Endothelial cell of umbilical vein (primary cell): ENCODE measurements at regions not wholly inside any gene's neighbourhood (a gene's known extent, or its start where the extent isn't known, plus 50 kb on each side); places are given as distances from the start of the nearest gene placed in this dataset.

ENCODE experiments used
- BruUV-seq: library from RNA; stranded (reverse); fragments of 400-500 nt; replicated peaks from 2 replicates; lab custom pipeline; 2021; lab: Mats Ljungman, UMichigan
- CTCF ChIA-PET: fragments of 300-600, 350-600 bp; sonication (Branson Sonifier 250); formaldehyde crosslinking; loops from one replicate; lab custom pipeline; 2021; ENCODE audit warnings: antibody characterized with exemption, inconsistent platforms; lab: Charles Lee
- POLR2A ChIA-PET: fragments of 300-600, 350-600 bp; sonication (Branson Sonifier 250); formaldehyde crosslinking; loops from one replicate; lab custom pipeline; 2021; ENCODE audit warnings: antibody characterized with exemption, inconsistent platforms; lab: Charles Lee
- DNase-seq: peaks from one replicate; pipeline ENCODE4 v3.0.0-alpha.2; 2011; ENCODE audit warnings: low read depth, low spot score
- FAIRE-seq: peaks from 2 replicates; lab custom pipeline; 2011; peaks lifted over from hg19 to GRCh38; lab: Jason Lieb, UNC
- H2AFZ ChIP-seq: 2 replicates; pipeline ENCODE4 v1.6.0; 2012; ENCODE audit warnings: low read depth, low read length, control low read depth, inconsistent platforms
- H3K27ac ChIP-seq: 2 replicates; pipeline ENCODE4 v1.5.1; 2011; ENCODE audit warnings: low read depth, mild to moderate bottlenecking, control low read depth, low read length, moderate library complexity; ENCODE audit not compliant: insufficient read depth
- H3K27me3 ChIP-seq, 2 experiments: 2 replicates each; pipeline versions ENCODE4 v1.6.0 to v1.6.1; 2011; ENCODE audit warnings: low read length in 2 of 2, mixed read lengths in 1 of 2; ENCODE audit not compliant: control insufficient read depth in 2 of 2, insufficient read depth in 2 of 2
- H3K36me3 ChIP-seq, 2 experiments: 2 replicates in 1 of 2; 3 replicates in 1 of 2; pipeline ENCODE4 v1.5.1; 2011; ENCODE audit warnings: low read length in 2 of 2, mild to moderate bottlenecking in 1 of 2, moderate library complexity in 1 of 2; ENCODE audit not compliant: control insufficient read depth in 2 of 2, insufficient read depth in 2 of 2; ENCODE audit errors: extremely low read depth in 1 of 2
- H3K4me1 ChIP-seq: 3 replicates; pipeline ENCODE4 v1.5.1; 2011; ENCODE audit warnings: mild to moderate bottlenecking, low read length; ENCODE audit not compliant: control insufficient read depth, insufficient read depth; ENCODE audit errors: extremely low read depth
- H3K4me2 ChIP-seq: 2 replicates; pipeline ENCODE4 v1.6.1; 2011; ENCODE audit warnings: low read length, control low read depth, mixed read lengths; ENCODE audit not compliant: insufficient read depth
- H3K4me3 ChIP-seq, 3 experiments: fragments of 200-600 bp in 1 of 3; sonication (generic), shearing (Covaris generic) in 1 of 3; replicated peaks in 1 of 3; 2 replicates each; pipeline ENCODE4 v1.5.1; 2011 to 2016; ENCODE audit warnings: control low read depth in 3 of 3, low read length in 3 of 3, mild to moderate bottlenecking in 2 of 3, inconsistent platforms in 1 of 3, low read depth in 1 of 3, moderate library complexity in 1 of 3; ENCODE audit not compliant: insufficient read depth in 1 of 3
- H3K79me2 ChIP-seq: 2 replicates; pipeline ENCODE4 v1.6.0; 2012; ENCODE audit warnings: low read length, inconsistent platforms; ENCODE audit not compliant: control insufficient read depth, insufficient read depth
- H3K9ac ChIP-seq: replicated peaks from 2 replicates; pipeline ENCODE3; 2011; ENCODE audit warnings: low read length, control low read depth; ENCODE audit not compliant: insufficient read depth; ENCODE audit errors: extremely low read depth
- H3K9me1 ChIP-seq: replicated peaks from 3 replicates; pipeline ENCODE4 v1.6.0; 2011; ENCODE audit warnings: mild to moderate bottlenecking, low read length; ENCODE audit not compliant: control insufficient read depth, insufficient read depth; ENCODE audit errors: extremely low read depth
- H3K9me3 ChIP-seq: replicated peaks from 2 replicates; pipeline ENCODE4 v1.5.1; 2012; ENCODE audit warnings: low read length, inconsistent platforms; ENCODE audit not compliant: control insufficient read depth, insufficient read depth
- H4K20me1 ChIP-seq: replicated peaks from 2 replicates; pipeline ENCODE3; 2011; ENCODE audit warnings: mild to moderate bottlenecking, low read length; ENCODE audit not compliant: control insufficient read depth, insufficient read depth; ENCODE audit errors: extremely low read depth
- CTCF ChIP-seq, 2 donors: IDR thresholded peaks; 1 replicate in 1 of 2; 2 replicates in 1 of 2; pipeline ENCODE4 v1.5.1; 2011; ENCODE audit warnings: low read length in 2 of 2, mild to moderate bottlenecking in 2 of 2, moderate library complexity in 2 of 2, control low read depth in 1 of 2, inconsistent platforms in 1 of 2, low read depth in 1 of 2; ENCODE audit not compliant: insufficient read depth in 1 of 2; ENCODE audit errors: extremely low read depth in 1 of 2
- EZH2 ChIP-seq: IDR thresholded peaks from 2 replicates; pipeline ENCODE4 v1.6.1; 2012; ENCODE audit warnings: borderline replicate concordance, low read depth, mild to moderate bottlenecking, moderate library complexity, low read length, inconsistent platforms; ENCODE audit not compliant: severe bottlenecking
- FOS ChIP-seq: IDR thresholded peaks from 2 replicates; pipeline ENCODE4 v1.6.1; 2011; ENCODE audit warnings: mild to moderate bottlenecking, low read length, moderate library complexity, borderline replicate concordance; ENCODE audit not compliant: insufficient read depth
- GATA2 ChIP-seq: IDR thresholded peaks from 2 replicates; pipeline ENCODE4 v1.7.0; 2011; ENCODE audit warnings: low read depth, mild to moderate bottlenecking, moderate library complexity, mixed read lengths, low read length; ENCODE audit not compliant: insufficient read length, insufficient read depth
- JUN ChIP-seq: IDR thresholded peaks from 2 replicates; pipeline ENCODE4 v1.6.1; 2011; ENCODE audit warnings: borderline replicate concordance, low read depth; ENCODE audit not compliant: insufficient read length, insufficient read depth
- MAX ChIP-seq: IDR thresholded peaks from 2 replicates; pipeline ENCODE4 v1.6.1; 2011; ENCODE audit not compliant: insufficient read depth, insufficient read length
- MYC ChIP-seq: IDR thresholded peaks from one replicate; pipeline ENCODE4 v1.6.1; 2011; ENCODE audit warnings: mild to moderate bottlenecking, low read depth, low read length
- POLR2A ChIP-seq: IDR thresholded peaks from 2 replicates; pipeline ENCODE4 v1.6.1; 2012; ENCODE audit warnings: low read depth, mild to moderate bottlenecking, control low read depth, low read length
- POLR2AphosphoS5 ChIP-seq: IDR thresholded peaks from 2 replicates; pipeline ENCODE4 v1.6.1; 2012; ENCODE audit warnings: low read depth, mild to moderate bottlenecking, control low read depth, low read length, moderate library complexity; ENCODE audit not compliant: insufficient read depth
- dilution Hi-C: fragments of 300-500 bp; cut with MboI; formaldehyde crosslinking; loops from one replicate; pipeline ENCODE4 v1.15.0; 2019; ENCODE audit warnings: low sequenced_read_pairs; ENCODE audit not compliant: extremely low pct_ligation_motif_present
- intact Hi-C: fragments of 100-400 bp; cut with micrococcal nuclease; formaldehyde crosslinking; loops from one replicate; pipeline ENCODE4 v1.10.0; 2022

GRCh38 chr5:175141421-175141820 is 302.6 kb downstream of the DRD1 start:
- H3K4me3 ChIP-seq = no peak overlapping the region
- H3K9me3 ChIP-seq = peaks cover 4% of the 10 kb centered on the region
- no peak overlapping the region for H3K9ac ChIP-seq
- H3K36me3 ChIP-seq = no peaks in the 10 kb centered on the region
- FAIRE-seq (no peak), DNase-seq (no peak)
- H3K79me2 ChIP-seq = no peaks in the 10 kb centered on the region
- intact Hi-C loops = no loop called here
- POLR2A ChIA-PET = no interaction called here
- dilution Hi-C loops = no loop called here
- no peaks in the 10 kb centered on the region for H3K9me1 ChIP-seq
- no peak for TF ChIP-seq JUN
- TF ChIP-seq MYC = no peak
- TF ChIP-seq POLR2A = no peak
- no peak for TF ChIP-seq GATA2
- TF ChIP-seq MAX = no peak
- no peak for TF ChIP-seq CTCF (IDR thresholded peaks at IDR 0.05; ENCODE audit: extremely low read depth in 1 of 2, insufficient read depth in 1 of 2, low read depth in 1 of 2, low read length in 2 of 2)
- TF ChIP-seq EZH2 = no peak
- TF ChIP-seq POLR2AphosphoS5 = no peak
- TF ChIP-seq FOS = no peak
- CTCF ChIA-PET = no interaction called here
- H2AFZ ChIP-seq = no peak overlapping the region
- H3K4me1 ChIP-seq = no peaks in the 10 kb centered on the region
- no peaks in the 10 kb centered on the region for H3K27me3 ChIP-seq
- no peak overlapping the region for H3K27ac ChIP-seq
- no peak overlapping the region for H3K4me2 ChIP-seq
- no TSS peak for BruUV-seq
- no peaks in the 10 kb centered on the region for H4K20me1 ChIP-seq
